Mammary epithelial cell (primary cell): ENCODE measurements at regions not wholly inside any gene's neighbourhood (a gene's known extent, or its start where the extent isn't known, plus 50 kb on each side); places are given as distances from the start of the nearest gene placed in this dataset.
"Not testable (repeated sequence)": the region's sequence is repeated elsewhere in the genome, so short reads cannot be mapped to it uniquely, and the experiment has no call there.

Source experiments
- CTCF ChIP-seq, 2 donors: IDR thresholded peaks in 1 of 2; conservative IDR thresholded peaks in 1 of 2; 2 replicates each; pipeline ENCODE4 v1.5.1; 2011 to 2012; ENCODE audit warnings: inconsistent platforms in 2 of 2, low read length in 2 of 2, mild to moderate bottlenecking in 2 of 2, control low read depth in 1 of 2, low read depth in 1 of 2; ENCODE audit not compliant: insufficient read depth in 1 of 2; ENCODE audit errors: extremely low read depth in 1 of 2
- EZH2 ChIP-seq: IDR thresholded peaks from 2 replicates; pipeline ENCODE4 v1.6.1; 2012; ENCODE audit warnings: low read length, inconsistent platforms, borderline replicate concordance

- TF ChIP-seq CTCF (conservative IDR thresholded peaks at IDR 0.05 in 1 of 2, IDR thresholded peaks at IDR 0.05 in 1 of 2; ENCODE audit: extremely low read depth in 1 of 2, insufficient read depth in 1 of 2, low read depth in 1 of 2, low read length in 2 of 2); EZH2: not testable (repeated sequence)
Observed at GRCh38 chr10:18951072-18951823, 97.4 kb upstream of the MALRD1 start.
